ENCODE measurements at regions not wholly inside any gene's neighbourhood (a gene's known extent, or its start where the extent isn't known, plus 50 kb on each side); places are given as distances from the start of the nearest gene placed in this dataset.
"Not testable (repeated sequence)": the region's sequence is repeated elsewhere in the genome, so short reads cannot be mapped to it uniquely, and the experiment has no call there.

GRCh38 chr1:83086986-83087512 lies 911.9 kb downstream of the TTLL7 start:
- no peak for DNase-seq

GRCh38 chr1:83086346-83086745 lies 912.6 kb downstream of the TTLL7 start:
- no peak for DNase-seq

GRCh38 chr1:83083589-83084224 lies 915.2 kb downstream of the TTLL7 start:
- DNase-seq, result no peak

GRCh38 chr1:83077411-83077810 lies 921.5 kb downstream of the TTLL7 start:
- no peak for DNase-seq

GRCh38 chr1:83075107-83075506 lies 923.8 kb downstream of the TTLL7 start:
- no peak for DNase-seq

GRCh38 chr1:83067954-83068353 lies 931.0 kb downstream of the TTLL7 start:
- no peak for DNase-seq

- no peak for DNase-seq
Measured at GRCh38 chr1:83065952-83066727, 932.8 kb downstream of the TTLL7 start.

- DNase-seq, result no peak
Measured at GRCh38 chr1:83064589-83065242, 934.2 kb downstream of the TTLL7 start.

- no peak for DNase-seq
Measured at GRCh38 chr1:83060651-83061390, 938.1 kb downstream of the TTLL7 start.

- DNase-seq, result peak; percentile 20
Measured at GRCh38 chr1:83060221-83060620, 938.7 kb downstream of the TTLL7 start.

GRCh38 chr1:83058327-83058726 lies 940.6 kb downstream of the TTLL7 start:
- DNase-seq, result no peak

- DNase-seq, result no peak
Measured at GRCh38 chr1:83055391-83056170, 943.4 kb downstream of the TTLL7 start.

GRCh38 chr1:83053446-83053845 lies 945.5 kb downstream of the TTLL7 start:
- DNase-seq, result no peak

GRCh38 chr1:83052865-83053264 lies 946.1 kb downstream of the TTLL7 start:
- DNase-seq, result no peak

- not testable (repeated sequence) for DNase-seq
Measured at GRCh38 chr1:83051053-83051452, 947.9 kb downstream of the TTLL7 start.

GRCh38 chr1:83043244-83043643 lies 955.7 kb downstream of the TTLL7 start:
- no peak for DNase-seq

- not testable (repeated sequence) for DNase-seq
Measured at GRCh38 chr1:83039091-83039490, 959.8 kb downstream of the TTLL7 start.

- DNase-seq, result no peak
Measured at GRCh38 chr1:83034851-83035250, 964.1 kb downstream of the TTLL7 start.

GRCh38 chr1:83033682-83034081 lies 965.2 kb downstream of the TTLL7 start:
- DNase-seq, result no peak

- DNase-seq, result no peak
Measured at GRCh38 chr1:83029916-83030315, 969.0 kb downstream of the TTLL7 start.

GRCh38 chr1:83029050-83029449 lies 969.9 kb downstream of the TTLL7 start:
- DNase-seq, result no peak

Data from renal pelvis (tissue), 1 donor.